HG02610 (cell line): ENCODE measurements at regions not wholly inside any gene's neighbourhood (a gene's known extent, or its start where the extent isn't known, plus 50 kb on each side); places are given as distances from the start of the nearest gene placed in this dataset.
"Not testable (repeated sequence)": the region's sequence is repeated elsewhere in the genome, so short reads cannot be mapped to it uniquely, and the experiment has no call there.

ENCODE experiments used
- ATAC-seq: cut with Tn5 transposase; IDR thresholded peaks from one replicate; pipeline ENCODE4 v1.9.1; 2021; ENCODE audit warnings: mild to moderate bottlenecking, moderate library complexity; ENCODE audit not compliant: unreplicated experiment

GRCh38 chr12:19896534-19896933 lies 457.2 kb downstream of the AEBP2 start:
- no peak for ATAC-seq

GRCh38 chr12:19897900-19898408 lies 458.7 kb downstream of the AEBP2 start:
- no peak for ATAC-seq

- no peak for ATAC-seq
Measured at GRCh38 chr12:19901841-19902240, 462.5 kb downstream of the AEBP2 start.

GRCh38 chr12:19904819-19905218 lies 463.5 kb upstream of the PDE3A start:
- no peak for ATAC-seq

GRCh38 chr12:19908830-19909229 lies 459.5 kb upstream of the PDE3A start:
- ATAC-seq, result no peak

GRCh38 chr12:19909418-19909817 lies 458.9 kb upstream of the PDE3A start:
- peak; percentile 62 for ATAC-seq

GRCh38 chr12:19910681-19911080 lies 457.7 kb upstream of the PDE3A start:
- ATAC-seq, result no peak

GRCh38 chr12:19912991-19913390 lies 455.3 kb upstream of the PDE3A start:
- ATAC-seq, result no peak

- ATAC-seq, result peak; percentile 72
Measured at GRCh38 chr12:19915392-19916195, 452.7 kb upstream of the PDE3A start.

- ATAC-seq, result no peak
Measured at GRCh38 chr12:19916196-19916753, 452.1 kb upstream of the PDE3A start.

- ATAC-seq, result no peak
Measured at GRCh38 chr12:19916974-19917373, 451.4 kb upstream of the PDE3A start.

- not testable (repeated sequence) for ATAC-seq
Measured at GRCh38 chr12:19921716-19922115, 446.6 kb upstream of the PDE3A start.

GRCh38 chr12:19922717-19923116 lies 445.6 kb upstream of the PDE3A start:
- no peak for ATAC-seq

GRCh38 chr12:19924360-19924759 lies 444.0 kb upstream of the PDE3A start:
- no peak for ATAC-seq

GRCh38 chr12:19925841-19926240 lies 442.5 kb upstream of the PDE3A start:
- no peak for ATAC-seq

- ATAC-seq, result no peak
Measured at GRCh38 chr12:19926266-19926665, 442.1 kb upstream of the PDE3A start.

GRCh38 chr12:19927661-19928060 lies 440.7 kb upstream of the PDE3A start:
- ATAC-seq, result no peak

- no peak for ATAC-seq
Measured at GRCh38 chr12:19932413-19932812, 435.9 kb upstream of the PDE3A start.

- ATAC-seq, result no peak
Measured at GRCh38 chr12:19933924-19934323, 434.4 kb upstream of the PDE3A start.

GRCh38 chr12:19937161-19937560 lies 431.2 kb upstream of the PDE3A start:
- no peak for ATAC-seq

- ATAC-seq, result no peak
Measured at GRCh38 chr12:19938031-19938430, 430.3 kb upstream of the PDE3A start.

- ATAC-seq, result no peak
Measured at GRCh38 chr12:19938491-19938890, 429.8 kb upstream of the PDE3A start.
